Fibroblast of lung (primary cell): ENCODE measurements at regions not wholly inside any gene's neighbourhood (a gene's known extent, or its start where the extent isn't known, plus 50 kb on each side); places are given as distances from the start of the nearest gene placed in this dataset.

Source experiments
- DNase-seq, 2 donors: peaks; one replicate each; pipeline versions ENCODE4 v3.0.0 to v3.0.0-alpha.2; 2010; ENCODE audit warnings: low read depth in 2 of 2
- H2AFZ ChIP-seq: 2 replicates; pipeline ENCODE4 v1.5.1; 2012; ENCODE audit warnings: low read length, control low read depth, inconsistent platforms
- H3K27ac ChIP-seq: 2 replicates; pipeline ENCODE4 v1.5.1; 2011; ENCODE audit warnings: low read length, control low read depth; ENCODE audit not compliant: insufficient read depth
- H3K27me3 ChIP-seq: 2 replicates; pipeline ENCODE4 v1.5.1; 2011; ENCODE audit warnings: mild to moderate bottlenecking, low read length; ENCODE audit not compliant: control insufficient read depth, insufficient read depth
- H3K36me3 ChIP-seq: 2 replicates; pipeline ENCODE4 v1.5.1; 2011; ENCODE audit warnings: low read length; ENCODE audit not compliant: control insufficient read depth, insufficient read depth
- H3K4me1 ChIP-seq: 2 replicates; pipeline ENCODE4 v1.5.1; 2011; ENCODE audit warnings: low read length; ENCODE audit not compliant: control insufficient read depth, insufficient read depth; ENCODE audit errors: extremely low read depth
- H3K4me2 ChIP-seq: 2 replicates; pipeline ENCODE4 v1.5.1; 2011; ENCODE audit warnings: low read length, control low read depth; ENCODE audit not compliant: insufficient read depth; ENCODE audit errors: extremely low read depth
- H3K4me3 ChIP-seq, 4 experiments: fragments of 200-600 bp in 1 of 4; sonication (generic) in 1 of 4; replicated peaks in 1 of 4; 2 replicates each; pipeline ENCODE4 v1.5.1; 2011 to 2016; ENCODE audit warnings: low read length in 4 of 4, low read depth in 3 of 4, mild to moderate bottlenecking in 3 of 4, control low read depth in 2 of 4, inconsistent platforms in 1 of 4, mixed read lengths in 1 of 4; ENCODE audit not compliant: insufficient read depth in 1 of 4; ENCODE audit errors: control extremely low read depth in 1 of 4
- H3K79me2 ChIP-seq: 2 replicates; pipeline ENCODE4 v1.5.1; 2012; ENCODE audit warnings: mild to moderate bottlenecking, low read length, inconsistent platforms; ENCODE audit not compliant: control insufficient read depth, insufficient read depth
- H3K9ac ChIP-seq: 2 replicates; pipeline ENCODE4 v1.5.1; 2011; ENCODE audit warnings: mild to moderate bottlenecking, low read length, control low read depth; ENCODE audit not compliant: insufficient read depth
- H3K9me3 ChIP-seq: 2 replicates; pipeline ENCODE4 v1.5.1; 2012; ENCODE audit warnings: low read depth, low read length; ENCODE audit not compliant: control insufficient read depth, insufficient read depth
- H4K20me1 ChIP-seq: 2 replicates; pipeline ENCODE4 v1.5.1; 2011; ENCODE audit warnings: low read length; ENCODE audit not compliant: control insufficient read depth, insufficient read depth; ENCODE audit errors: extremely low read depth
- CTCF ChIP-seq, 2 donors: IDR thresholded peaks in 1 of 2; conservative IDR thresholded peaks in 1 of 2; 1 replicate in 1 of 2; 2 replicates in 1 of 2; pipeline ENCODE4 v1.5.1; 2011 to 2012; ENCODE audit warnings: low read length in 2 of 2, control low read depth in 1 of 2, inconsistent platforms in 1 of 2, low read depth in 1 of 2, mild to moderate bottlenecking in 1 of 2
- EZH2 ChIP-seq: IDR thresholded peaks from 2 replicates; pipeline ENCODE4 v1.5.1; 2012; ENCODE audit warnings: low read length, control low read depth, mild to moderate bottlenecking; ENCODE audit errors: missing control alignments

- DNase-seq = no peak
- no peaks in the 10 kb centered on the region for H3K4me1 ChIP-seq
- H2AFZ ChIP-seq = no peak overlapping the region
- H4K20me1 ChIP-seq = no peaks in the 10 kb centered on the region
- TF ChIP-seq EZH2 (no peak), CTCF (conservative IDR thresholded peaks at IDR 0.05 in 1 of 2, IDR thresholded peaks at IDR 0.05 in 1 of 2; ENCODE audit: low read depth in 1 of 2, low read length in 2 of 2) (no peak)
- no peak overlapping the region for H3K4me2 ChIP-seq
- H3K27me3 ChIP-seq = no peaks in the 10 kb centered on the region
- no peak overlapping the region for H3K27ac ChIP-seq
- no peaks in the 10 kb centered on the region for H3K79me2 ChIP-seq
- H3K4me3 ChIP-seq = no peak overlapping the region
- H3K36me3 ChIP-seq = no peaks in the 10 kb centered on the region
- no peaks in the 10 kb centered on the region for H3K9me3 ChIP-seq
- no peak overlapping the region for H3K9ac ChIP-seq
Measured at GRCh38 chr12:5243014-5243413, 188.9 kb upstream of the NTF3 start.

- H2AFZ ChIP-seq = no peak overlapping the region
Measured at GRCh38 chr12:5244513-5244972, 187.4 kb upstream of the NTF3 start.

GRCh38 chr12:5246196-5246595 lies 185.7 kb upstream of the NTF3 start:
- Histone ChIP-seq H3K9ac (no peak overlapping the region), H3K27me3 (no peaks in the 10 kb centered on the region), H3K36me3 (no peaks in the 10 kb centered on the region), H3K4me1 (no peaks in the 10 kb centered on the region), H4K20me1 (no peaks in the 10 kb centered on the region), H3K9me3 (no peaks in the 10 kb centered on the region), H3K27ac (no peak overlapping the region), H3K4me3 (no peak overlapping the region), H2AFZ (no peak overlapping the region), H3K79me2 (no peaks in the 10 kb centered on the region), H3K4me2 (no peak overlapping the region)
- no peak for DNase-seq
- no peak for TF ChIP-seq CTCF (conservative IDR thresholded peaks at IDR 0.05 in 1 of 2, IDR thresholded peaks at IDR 0.05 in 1 of 2; ENCODE audit: low read depth in 1 of 2, low read length in 2 of 2)
- no peak for TF ChIP-seq EZH2

More at GRCh38 chr12:5244513-5244972, 187.4 kb upstream of the NTF3 start:
- Histone ChIP-seq H4K20me1 (no peaks in the 10 kb centered on the region), H3K4me2 (no peak overlapping the region), H3K4me3 (no peak overlapping the region), H3K79me2 (no peaks in the 10 kb centered on the region), H3K27me3 (no peaks in the 10 kb centered on the region), H3K9ac (no peak overlapping the region), H3K4me1 (no peaks in the 10 kb centered on the region), H3K9me3 (no peaks in the 10 kb centered on the region), H3K27ac (no peak overlapping the region), H3K36me3 (no peaks in the 10 kb centered on the region)
- TF ChIP-seq CTCF (conservative IDR thresholded peaks at IDR 0.05 in 1 of 2, IDR thresholded peaks at IDR 0.05 in 1 of 2; ENCODE audit: low read depth in 1 of 2, low read length in 2 of 2) (no peak), EZH2 (no peak)
- DNase-seq = no peak
